Erythroblast (primary cell): ENCODE measurements at regions not wholly inside any gene's neighbourhood (a gene's known extent, or its start where the extent isn't known, plus 50 kb on each side); places are given as distances from the start of the nearest gene placed in this dataset.

Source experiments
- GATA1 ChIP-seq: IDR thresholded peaks from 2 replicates; pipeline ENCODE4 v1.6.1; 2011; ENCODE audit warnings: low read depth, mild to moderate bottlenecking, control low read depth, low read length, moderate library complexity
- POLR2A ChIP-seq: IDR thresholded peaks from 2 replicates; pipeline ENCODE4 v1.6.1; 2011; ENCODE audit warnings: mild to moderate bottlenecking, low read length

GRCh38 chr10:83333566-83333965, 805.7 kb upstream of the GHITM start:
- no peak for TF ChIP-seq POLR2A
- no peak for TF ChIP-seq GATA1
